BE2C (cell line): ENCODE measurements at regions not wholly inside any gene's neighbourhood (a gene's known extent, or its start where the extent isn't known, plus 50 kb on each side); places are given as distances from the start of the nearest gene placed in this dataset.
"Not testable (repeated sequence)": the region's sequence is repeated elsewhere in the genome, so short reads cannot be mapped to it uniquely, and the experiment has no call there.

Experiments
- DNase-seq: peaks from one replicate; pipeline ENCODE4 v3.0.0-alpha.2; 2020
- H3K27me3 ChIP-seq: fragments of 250-450 bp; sonication (Bioruptor Pico); 2 replicates; pipeline ENCODE4 v1.5.1; 2020; ENCODE audit warnings: mild to moderate bottlenecking
- H3K36me3 ChIP-seq: fragments of 250-450 bp; sonication (Bioruptor Pico); 2 replicates; pipeline ENCODE4 v1.5.1; 2020; ENCODE audit warnings: mild to moderate bottlenecking
- H3K4me1 ChIP-seq: fragments of 250-450 bp; sonication (Bioruptor Pico); 2 replicates; pipeline ENCODE4 v1.5.1; 2020
- H3K4me3 ChIP-seq: 2 replicates; pipeline ENCODE4 v1.5.1; 2011; ENCODE audit warnings: low read depth, low read length
- H3K9me3 ChIP-seq: fragments of 250-450 bp; sonication (Bioruptor Pico); 2 replicates; pipeline ENCODE4 v1.5.1; 2020
- TF ChIP-seq, protein P1 (sequence below): IDR thresholded peaks from 2 replicates; pipeline ENCODE4 v1.5.1; 2012; ENCODE audit warnings: mild to moderate bottlenecking, low read depth, low read length

DNA sequence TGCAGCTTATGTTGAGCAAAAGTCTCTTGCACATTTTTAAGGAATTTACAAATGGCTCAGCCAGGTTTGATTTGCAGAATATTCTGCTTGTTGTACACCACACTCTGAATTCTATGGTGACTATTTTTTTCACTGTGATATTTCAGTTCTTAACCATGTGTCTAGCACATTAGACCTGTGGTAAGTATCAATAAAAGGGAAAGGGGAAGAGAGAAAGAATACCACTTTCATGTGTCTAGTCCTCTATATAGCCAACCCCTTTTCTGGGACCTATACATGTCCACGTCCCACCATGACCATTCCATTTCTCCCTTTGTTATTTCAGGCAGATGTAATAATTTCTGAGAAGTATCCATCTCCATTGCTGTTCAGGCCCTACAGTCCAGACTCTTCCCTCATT is 121.3 kb upstream of the PNPLA4 start:
- no peak for DNase-seq
- no peaks in the 10 kb centered on the region for H3K36me3 ChIP-seq
- no peaks in the 10 kb centered on the region for H3K4me1 ChIP-seq
- H3K27me3 ChIP-seq = no peaks in the 10 kb centered on the region
- no peak overlapping the region for H3K4me3 ChIP-seq
- no peaks in the 10 kb centered on the region for H3K9me3 ChIP-seq
- TF ChIP-seq, protein P1, sequence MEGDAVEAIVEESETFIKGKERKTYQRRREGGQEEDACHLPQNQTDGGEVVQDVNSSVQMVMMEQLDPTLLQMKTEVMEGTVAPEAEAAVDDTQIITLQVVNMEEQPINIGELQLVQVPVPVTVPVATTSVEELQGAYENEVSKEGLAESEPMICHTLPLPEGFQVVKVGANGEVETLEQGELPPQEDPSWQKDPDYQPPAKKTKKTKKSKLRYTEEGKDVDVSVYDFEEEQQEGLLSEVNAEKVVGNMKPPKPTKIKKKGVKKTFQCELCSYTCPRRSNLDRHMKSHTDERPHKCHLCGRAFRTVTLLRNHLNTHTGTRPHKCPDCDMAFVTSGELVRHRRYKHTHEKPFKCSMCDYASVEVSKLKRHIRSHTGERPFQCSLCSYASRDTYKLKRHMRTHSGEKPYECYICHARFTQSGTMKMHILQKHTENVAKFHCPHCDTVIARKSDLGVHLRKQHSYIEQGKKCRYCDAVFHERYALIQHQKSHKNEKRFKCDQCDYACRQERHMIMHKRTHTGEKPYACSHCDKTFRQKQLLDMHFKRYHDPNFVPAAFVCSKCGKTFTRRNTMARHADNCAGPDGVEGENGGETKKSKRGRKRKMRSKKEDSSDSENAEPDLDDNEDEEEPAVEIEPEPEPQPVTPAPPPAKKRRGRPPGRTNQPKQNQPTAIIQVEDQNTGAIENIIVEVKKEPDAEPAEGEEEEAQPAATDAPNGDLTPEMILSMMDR = no peak

DNA sequence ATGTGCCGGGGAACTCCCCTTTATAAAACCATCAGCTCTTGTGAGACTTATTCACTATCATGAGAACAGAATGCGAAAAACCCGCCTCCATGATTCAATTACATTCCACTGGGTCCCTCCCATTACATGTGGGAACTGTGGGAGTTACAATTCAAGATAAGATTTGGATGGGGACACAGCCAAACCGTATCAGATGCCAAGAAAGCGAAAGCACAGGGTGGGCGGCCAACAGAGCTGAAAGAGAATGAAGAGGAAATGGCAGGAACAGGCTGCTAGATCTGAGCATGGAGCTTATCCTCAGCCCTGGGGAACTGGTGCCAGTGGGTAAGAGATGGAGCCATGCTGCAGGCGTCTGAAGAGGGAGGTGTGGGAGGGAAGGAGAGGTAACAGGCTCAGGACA is 117.7 kb upstream of the PNPLA4 start:
- Histone ChIP-seq H3K9me3 (no peaks in the 10 kb centered on the region), H3K4me1 (no peaks in the 10 kb centered on the region), H3K4me3 (no peak overlapping the region), H3K27me3 (no peaks in the 10 kb centered on the region), H3K36me3 (no peaks in the 10 kb centered on the region)
- DNase-seq = no peak
- TF ChIP-seq, protein P1 = no peak

DNA sequence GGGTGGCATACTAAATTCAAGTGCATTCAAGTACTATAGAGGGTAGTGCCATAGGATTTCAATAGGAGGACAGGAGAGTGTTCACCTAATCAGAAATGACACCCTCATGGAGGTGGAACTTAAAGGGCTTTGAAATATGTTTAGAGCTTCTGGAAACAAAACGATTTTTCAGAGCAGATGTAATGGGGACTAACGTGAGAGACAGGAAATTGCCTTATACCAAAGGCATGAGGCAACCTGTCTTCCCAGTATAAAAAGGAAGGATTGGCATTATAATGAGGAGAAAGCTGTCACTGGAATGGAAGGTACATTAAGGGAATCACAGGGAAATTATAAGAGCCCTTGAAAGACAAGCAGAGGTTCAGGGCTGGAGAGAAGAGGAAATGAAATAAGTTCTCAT is 116.3 kb upstream of the PNPLA4 start:
- H3K36me3 ChIP-seq = no peaks in the 10 kb centered on the region
- H3K9me3 ChIP-seq = no peaks in the 10 kb centered on the region
- DNase-seq = no peak
- H3K4me3 ChIP-seq = no peak overlapping the region
- TF ChIP-seq, protein P1 = no peak
- H3K27me3 ChIP-seq = no peaks in the 10 kb centered on the region
- no peaks in the 10 kb centered on the region for H3K4me1 ChIP-seq

DNA sequence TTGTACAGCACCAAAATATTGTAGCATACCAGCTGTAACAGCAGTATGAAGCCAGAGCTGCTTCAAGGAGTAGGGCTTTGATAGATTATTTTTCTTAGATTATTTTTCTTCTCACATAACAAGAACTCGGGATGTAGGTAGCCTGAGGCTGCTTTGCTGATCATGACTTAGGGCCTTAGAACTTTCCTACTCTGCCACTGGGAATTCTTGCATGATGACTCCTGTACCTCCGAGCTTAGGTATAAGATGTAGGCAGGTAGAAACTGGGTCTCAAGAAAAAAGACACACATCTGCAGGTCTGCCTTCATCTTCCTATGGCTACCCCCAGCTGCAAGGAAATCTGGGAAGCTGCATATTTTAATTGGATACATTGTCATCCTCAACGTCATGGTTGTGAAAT is 115.9 kb upstream of the PNPLA4 start:
- no peaks in the 10 kb centered on the region for H3K9me3 ChIP-seq
- no peak overlapping the region for H3K4me3 ChIP-seq
- H3K27me3 ChIP-seq = no peaks in the 10 kb centered on the region
- DNase-seq = no peak
- H3K36me3 ChIP-seq = no peaks in the 10 kb centered on the region
- H3K4me1 ChIP-seq = no peaks in the 10 kb centered on the region
- TF ChIP-seq, protein P1 = no peak

DNA sequence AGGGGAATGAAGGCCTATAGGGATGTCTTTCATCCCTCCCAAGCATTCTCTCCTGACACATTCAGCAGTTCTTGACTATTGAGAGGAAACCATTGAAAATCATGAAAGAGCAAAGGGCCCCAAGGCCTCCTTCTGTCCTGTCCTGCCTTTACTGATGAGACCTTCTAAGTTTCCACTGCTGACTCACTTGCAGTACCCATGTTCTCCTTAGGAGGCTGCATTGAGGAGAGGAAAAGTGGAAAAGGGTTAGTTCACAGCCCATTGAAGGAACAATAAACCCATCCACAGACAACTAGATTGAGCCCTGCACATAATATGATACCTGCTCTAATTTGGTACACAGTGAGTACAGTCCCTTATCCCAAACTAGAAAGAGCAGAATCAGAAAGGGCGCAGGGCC is 115.1 kb upstream of the PNPLA4 start:
- TF ChIP-seq, protein P1 = peak; percentile 23
- H3K9me3 ChIP-seq = no peaks in the 10 kb centered on the region

DNA sequence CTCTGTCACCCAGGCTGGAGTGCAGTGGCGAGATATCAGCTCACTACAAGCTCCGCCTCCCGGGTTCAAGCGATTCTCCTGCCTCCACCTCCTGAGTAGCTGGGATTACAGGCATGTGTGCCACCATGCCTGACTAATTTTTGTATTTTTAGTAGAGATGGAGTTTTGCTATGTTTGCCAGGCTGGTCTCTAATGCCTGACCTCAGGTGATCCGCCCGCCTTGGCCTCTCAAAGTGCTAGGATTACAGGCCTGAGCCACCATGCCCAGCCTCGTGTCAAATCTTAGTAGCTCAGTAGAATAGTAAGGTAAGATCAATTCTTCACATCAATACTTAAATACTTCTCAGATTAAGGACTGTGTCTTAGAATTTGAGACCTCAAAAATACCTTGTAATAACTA is 112.5 kb upstream of the PNPLA4 start:
- not testable (repeated sequence) for H3K4me3 ChIP-seq, DNase-seq, H3K4me1 ChIP-seq, H3K27me3 ChIP-seq, H3K9me3 ChIP-seq, H3K36me3 ChIP-seq

More for the DNA sequence above, 115.1 kb upstream of the PNPLA4 start:
- Histone ChIP-seq H3K36me3 (no peaks in the 10 kb centered on the region), H3K27me3 (no peaks in the 10 kb centered on the region), H3K4me1 (no peaks in the 10 kb centered on the region), H3K4me3 (no peak overlapping the region)
- DNase-seq = no peak

DNA sequence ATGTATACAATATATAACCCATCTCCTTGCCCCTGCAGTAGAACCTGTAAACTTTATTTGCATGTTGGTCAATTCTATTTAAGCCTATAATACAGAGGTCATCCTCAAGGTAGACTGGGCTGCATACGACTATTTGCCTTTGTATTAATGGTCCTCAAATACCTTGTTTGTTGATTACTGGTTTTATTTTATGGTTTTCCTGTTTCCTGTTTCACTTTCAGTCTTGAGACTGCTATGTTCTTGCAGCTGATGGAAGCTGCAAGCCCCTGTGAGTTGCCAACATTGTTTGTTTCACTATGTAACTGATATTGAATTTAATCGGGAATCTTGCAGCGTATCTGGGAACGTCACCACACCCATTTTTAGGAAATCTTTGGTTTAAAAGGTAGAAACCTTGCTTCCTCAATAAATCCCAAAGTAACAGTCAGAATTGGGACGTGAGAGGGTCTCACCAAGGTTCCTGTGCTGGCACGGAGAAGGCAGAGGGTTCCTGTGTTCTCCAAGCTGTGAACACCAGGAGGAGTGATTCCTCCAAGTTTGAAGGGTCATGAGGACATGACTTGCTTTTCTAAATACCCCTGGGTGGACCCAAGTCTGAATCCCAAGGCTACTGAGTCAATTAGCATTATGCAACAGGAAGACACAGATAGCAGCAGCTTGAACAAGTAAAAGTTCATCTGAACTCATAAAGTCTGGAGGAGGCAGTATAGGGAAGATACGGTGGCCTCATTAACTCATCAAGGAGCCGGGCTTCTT is 110.6 kb upstream of the PNPLA4 start:
- H3K27me3 ChIP-seq = no peaks in the 10 kb centered on the region
- TF ChIP-seq, protein P1 = no peak
- no peak overlapping the region for H3K4me3 ChIP-seq
- H3K36me3 ChIP-seq = no peaks in the 10 kb centered on the region
- DNase-seq = no peak
- H3K9me3 ChIP-seq = no peaks in the 10 kb centered on the region
- H3K4me1 ChIP-seq = no peaks in the 10 kb centered on the region
